Tibial nerve (tissue), 4 donors: ENCODE measurements at regions not wholly inside any gene's neighbourhood (a gene's known extent, or its start where the extent isn't known, plus 50 kb on each side); places are given as distances from the start of the nearest gene placed in this dataset.

Experiments used
- EP300 ChIP-seq, 2 donors: sonication (generic); formaldehyde crosslinking; IDR thresholded peaks; one replicate each; pipeline ENCODE4 v1.6.1; 2017; ENCODE audit warnings: antibody characterized with exemption in 2 of 2, mild to moderate bottlenecking in 1 of 2
- TF ChIP-seq, protein P1 (sequence below), 5 experiments: fragments of 200-600 bp in 3 of 5; fragments of 450-650 bp in 2 of 5; sonication (generic) in 3 of 5; IDR thresholded peaks; one replicate each; pipeline ENCODE4 v1.5.1; 2016 to 2019; ENCODE audit warnings: antibody characterized with exemption in 5 of 5, mild to moderate bottlenecking in 3 of 5, moderate library complexity in 2 of 5

DNA sequence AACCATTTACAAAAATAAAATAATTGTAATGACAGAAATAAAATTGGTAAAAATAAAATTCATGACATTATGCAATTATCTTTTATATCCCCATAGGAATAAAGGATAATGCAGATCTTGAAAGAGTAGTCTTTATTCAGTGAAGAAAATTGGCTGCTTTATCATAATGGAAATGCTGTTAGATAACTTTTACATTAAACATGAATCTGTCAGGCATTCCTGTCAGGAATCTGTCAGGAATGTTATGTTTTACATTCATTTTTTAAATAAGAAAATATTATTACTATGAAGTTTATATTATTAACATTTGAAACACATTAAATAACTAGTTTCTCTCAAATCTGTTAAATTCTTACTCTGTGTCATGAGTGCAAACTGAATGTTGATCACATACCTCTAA is 1024.7 kb upstream of the TMEFF2 start:
- TF ChIP-seq, protein P1, sequence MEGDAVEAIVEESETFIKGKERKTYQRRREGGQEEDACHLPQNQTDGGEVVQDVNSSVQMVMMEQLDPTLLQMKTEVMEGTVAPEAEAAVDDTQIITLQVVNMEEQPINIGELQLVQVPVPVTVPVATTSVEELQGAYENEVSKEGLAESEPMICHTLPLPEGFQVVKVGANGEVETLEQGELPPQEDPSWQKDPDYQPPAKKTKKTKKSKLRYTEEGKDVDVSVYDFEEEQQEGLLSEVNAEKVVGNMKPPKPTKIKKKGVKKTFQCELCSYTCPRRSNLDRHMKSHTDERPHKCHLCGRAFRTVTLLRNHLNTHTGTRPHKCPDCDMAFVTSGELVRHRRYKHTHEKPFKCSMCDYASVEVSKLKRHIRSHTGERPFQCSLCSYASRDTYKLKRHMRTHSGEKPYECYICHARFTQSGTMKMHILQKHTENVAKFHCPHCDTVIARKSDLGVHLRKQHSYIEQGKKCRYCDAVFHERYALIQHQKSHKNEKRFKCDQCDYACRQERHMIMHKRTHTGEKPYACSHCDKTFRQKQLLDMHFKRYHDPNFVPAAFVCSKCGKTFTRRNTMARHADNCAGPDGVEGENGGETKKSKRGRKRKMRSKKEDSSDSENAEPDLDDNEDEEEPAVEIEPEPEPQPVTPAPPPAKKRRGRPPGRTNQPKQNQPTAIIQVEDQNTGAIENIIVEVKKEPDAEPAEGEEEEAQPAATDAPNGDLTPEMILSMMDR (IDR thresholded peaks at IDR 0.05), result no peak
- no peak for TF ChIP-seq EP300 (IDR thresholded peaks at IDR 0.05)
